PC-3 (cell line): ENCODE measurements at regions not wholly inside any gene's neighbourhood (a gene's known extent, or its start where the extent isn't known, plus 50 kb on each side); places are given as distances from the start of the nearest gene placed in this dataset.

Experiments
- ATAC-seq: fragments of 200-7000 bp; cut with Tn5 transposase; 2 replicates; pipeline ENCODE4 v1.9.1; 2020; ENCODE audit warnings: mild to moderate bottlenecking, moderate library complexity
- BruUV-seq: library from RNA; stranded (reverse); fragments of 400-500 nt; replicated peaks from 2 replicates; lab custom pipeline; 2021; lab: Mats Ljungman, UMichigan
- CTCF ChIA-PET: fragments of 300-600 bp; sonication (Branson Sonifier 250); formaldehyde crosslinking; loops from one replicate; lab custom pipeline; 2022; ENCODE audit warnings: antibody characterized with exemption; lab: Charles Lee
- POLR2A ChIA-PET: fragments of 300-600 bp; sonication (Branson Sonifier 250); formaldehyde crosslinking; loops from one replicate; lab custom pipeline; 2022; ENCODE audit warnings: antibody characterized with exemption; ENCODE audit not compliant: unreplicated experiment; lab: Charles Lee
- DNase-seq: peaks from one replicate; pipeline ENCODE4 v3.0.0-alpha.2; 2015
- H2AFZ ChIP-seq: fragments of 300-600 bp; sonication (generic); 2 replicates; pipeline ENCODE4 v1.6.0; 2016; ENCODE audit warnings: antibody characterized with exemption, low read length
- H3F3A ChIP-seq: fragments of 300-600 bp; sonication (generic); one replicate; pipeline ENCODE4 v1.6.0; 2017; ENCODE audit warnings: antibody characterized with exemption, low read length, control low read depth, mild to moderate bottlenecking; ENCODE audit not compliant: unreplicated experiment
- H3K27ac ChIP-seq: fragments of 300-600 bp; sonication (generic); 2 replicates; pipeline ENCODE4 v1.5.1; 2016; ENCODE audit warnings: mild to moderate bottlenecking, low read length
- H3K27me3 ChIP-seq: fragments of 300-600 bp; sonication (generic); 2 replicates; pipeline ENCODE4 v1.6.1; 2016; ENCODE audit warnings: low read length, mixed read lengths
- H3K36me3 ChIP-seq: fragments of 300-600 bp; sonication (generic); 2 replicates; pipeline ENCODE4 v1.6.1; 2016; ENCODE audit warnings: low read depth, mixed run types, low read length, mixed read lengths
- H3K4me1 ChIP-seq: fragments of 300-600 bp; sonication (generic); 2 replicates; pipeline ENCODE4 v1.5.1; 2016; ENCODE audit warnings: low read length; ENCODE audit not compliant: insufficient read depth
- H3K4me2 ChIP-seq: fragments of 300-600 bp; sonication (generic); 2 replicates; pipeline ENCODE4 v1.6.0; 2016; ENCODE audit warnings: low read length
- H3K4me3 ChIP-seq: fragments of 300-600 bp; sonication (generic); 2 replicates; pipeline ENCODE4 v1.5.1; 2016; ENCODE audit warnings: mild to moderate bottlenecking, low read length, mixed read lengths
- H3K79me2 ChIP-seq: fragments of 300-600 bp; sonication (generic); 2 replicates; pipeline ENCODE4 v1.6.1; 2017; ENCODE audit warnings: low read length, mixed read lengths
- H3K9ac ChIP-seq: fragments of 300-600 bp; sonication (generic); 2 replicates; pipeline ENCODE4 v1.6.0; 2016; ENCODE audit warnings: mild to moderate bottlenecking, low read length
- H3K9me2 ChIP-seq: fragments of 300-600 bp; sonication (generic); replicated peaks from 2 replicates; pipeline ENCODE4 v1.6.1; 2016; ENCODE audit warnings: mixed run types, low read length, mixed read lengths
- H3K9me3 ChIP-seq: fragments of 300-600 bp; sonication (generic); 2 replicates; pipeline ENCODE4 v1.6.1; 2016; ENCODE audit warnings: low read length, mixed read lengths
- H4K20me1 ChIP-seq: fragments of 300-600 bp; sonication (generic); 2 replicates; pipeline ENCODE4 v1.6.1; 2016; ENCODE audit warnings: low read length, mixed read lengths
- CTCF ChIP-seq: fragments of 300-600 bp; sonication (generic); conservative IDR thresholded peaks from 2 replicates; pipeline ENCODE4 v1.5.1; 2017; ENCODE audit warnings: antibody characterized with exemption, low read depth, mild to moderate bottlenecking, low read length
- EZH2 ChIP-seq: fragments of 300-600 bp; sonication (generic); IDR thresholded peaks from one replicate; pipeline ENCODE4 v1.6.1; 2017; ENCODE audit warnings: antibody characterized with exemption, mild to moderate bottlenecking, low read length; ENCODE audit not compliant: unreplicated experiment
- EZH2phosphoT487 ChIP-seq: fragments of 300-600 bp; sonication (generic); IDR thresholded peaks from 2 replicates; pipeline ENCODE4 v1.6.1; 2018; ENCODE audit warnings: mild to moderate bottlenecking, antibody characterized with exemption, low read length, borderline replicate concordance
- intact Hi-C: fragments of 100-400 bp; cut with micrococcal nuclease; formaldehyde crosslinking; loops from 2 replicates; pipeline ENCODE4 v1.9.0; 2023

GRCh38 chr15:35736150-35736549 is 190.2 kb upstream of the DPH6 start:
- ATAC-seq (peak; percentile 57), DNase-seq (peak; percentile 86)
- no peaks in the 10 kb centered on the region for H3K9me2 ChIP-seq
- intact Hi-C loops = no loop called here
- no peaks in the 10 kb centered on the region for H3K36me3 ChIP-seq
- no peak for TF ChIP-seq EZH2
- no peak for TF ChIP-seq EZH2phosphoT487
- TF ChIP-seq CTCF = no peak
- no peaks in the 10 kb centered on the region for H3K9me3 ChIP-seq
- 0 out of 2 replicates have a peak overlapping the region, but pooled peaks have one; percentile 1 for H3K4me2 ChIP-seq
- no peaks in the 10 kb centered on the region for H3F3A ChIP-seq
- peak overlapping the region; percentile 18; the same call in 1 of the 2 replicates for H3K27ac ChIP-seq
- no peak overlapping the region for H3K4me3 ChIP-seq
- H4K20me1 ChIP-seq = no peaks in the 10 kb centered on the region
- ChIA-PET POLR2A (no interaction called here), CTCF (no interaction called here)
- no peaks in the 10 kb centered on the region for H3K27me3 ChIP-seq
- peaks cover 34% of the 10 kb centered on the region for H3K4me1 ChIP-seq
- no peak overlapping the region for H3K9ac ChIP-seq
- no TSS peak for BruUV-seq
- H3K79me2 ChIP-seq = no peaks in the 10 kb centered on the region
- no peak overlapping the region for H2AFZ ChIP-seq

DNA sequence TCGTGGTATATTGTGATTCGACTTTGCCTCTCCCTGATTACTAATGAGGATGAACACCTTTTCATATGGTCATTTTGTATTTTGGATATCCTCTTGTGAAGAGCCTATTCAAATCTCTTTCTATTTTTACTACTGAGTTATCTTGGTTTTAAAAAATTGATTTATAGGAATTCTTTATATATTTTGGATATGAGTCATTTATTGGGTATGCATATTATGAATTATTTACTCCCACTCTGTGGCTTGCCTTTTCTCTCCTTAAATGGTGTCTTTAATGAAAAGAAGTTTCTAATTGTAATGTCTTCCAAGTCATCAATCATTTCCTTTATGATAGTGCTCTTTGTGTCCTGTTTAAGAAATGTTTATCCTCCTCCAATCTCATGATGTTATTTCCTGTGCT is 191.5 kb upstream of the DPH6 start:
- ATAC-seq (peak; percentile 37; the same call in 1 of the 2 replicates), DNase-seq (peak; percentile 63)
- H3K9ac ChIP-seq = no peak overlapping the region
- H3K4me2 ChIP-seq = peak overlapping the region; percentile 11; the same call in 1 of the 2 replicates
- no peaks in the 10 kb centered on the region for H3K9me2 ChIP-seq
- no peaks in the 10 kb centered on the region for H4K20me1 ChIP-seq
- no peaks in the 10 kb centered on the region for H3K9me3 ChIP-seq
- BruUV-seq = no TSS peak
- ChIA-PET CTCF (interaction anchor here (0.6 kb wide), 1 partner anchor 14 kb away, joined by 4 read pairs; no protein-coding TSS in a partner anchor), POLR2A (no interaction called here)
- no peaks in the 10 kb centered on the region for H3F3A ChIP-seq
- no peaks in the 10 kb centered on the region for H3K79me2 ChIP-seq
- TF ChIP-seq EZH2phosphoT487 = no peak
- TF ChIP-seq CTCF = no peak
- no peak for TF ChIP-seq EZH2
- H3K36me3 ChIP-seq = no peaks in the 10 kb centered on the region
- H3K4me1 ChIP-seq = peaks cover 34% of the 10 kb centered on the region
- intact Hi-C loops = no loop called here
- no peaks in the 10 kb centered on the region for H3K27me3 ChIP-seq
- H3K27ac ChIP-seq = peak overlapping the region; percentile 17
- no peak overlapping the region for H2AFZ ChIP-seq
- H3K4me3 ChIP-seq = no peak overlapping the region

DNA sequence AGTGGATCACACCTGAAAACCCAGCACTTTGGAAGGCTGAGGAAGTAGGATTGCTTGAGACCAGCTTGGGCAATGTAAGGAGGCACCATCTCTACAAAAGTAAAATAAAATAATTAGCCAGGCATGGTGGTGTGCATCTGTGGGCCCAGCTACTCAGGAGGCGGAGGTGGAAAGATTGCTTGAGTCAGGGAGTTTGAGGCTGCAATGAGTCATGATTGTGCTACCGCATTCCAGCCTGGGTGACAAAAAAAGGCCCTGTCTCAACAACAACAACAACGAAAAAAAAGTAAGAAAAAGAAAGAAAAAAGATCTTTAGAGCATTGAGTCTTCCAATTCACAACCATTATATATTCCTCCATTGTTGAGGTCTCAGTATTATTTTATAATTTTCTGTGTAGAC is 192.4 kb upstream of the DPH6 start:
- ChIA-PET POLR2A (interaction anchor here (0.6 kb wide), 1 partner anchor 26 kb away, joined by 4 read pairs; no protein-coding TSS in a partner anchor), CTCF (interaction anchor here (1.1 kb wide), 1 partner anchor 14 kb away, joined by 4 read pairs; no protein-coding TSS in a partner anchor)
- Histone ChIP-seq H3K79me2 (no peaks in the 10 kb centered on the region), H3F3A (no peaks in the 10 kb centered on the region), H3K4me3 (no peak overlapping the region), H3K4me1 (peaks cover 34% of the 10 kb centered on the region), H3K36me3 (no peaks in the 10 kb centered on the region), H3K9me3 (no peaks in the 10 kb centered on the region), H3K27ac (peak overlapping the region; percentile 4; the same call in 1 of the 2 replicates), H4K20me1 (no peaks in the 10 kb centered on the region), H3K9ac (no peak overlapping the region), H3K4me2 (peak overlapping the region; percentile 11; the same call in 1 of the 2 replicates), H3K9me2 (no peaks in the 10 kb centered on the region), H2AFZ (no peak overlapping the region), H3K27me3 (no peaks in the 10 kb centered on the region)
- intact Hi-C loops = no loop called here
- DNase-seq (peak; percentile 77), ATAC-seq (peak; percentile 55)
- no TSS peak for BruUV-seq
- TF ChIP-seq EZH2 (no peak), CTCF (no peak), EZH2phosphoT487 (no peak)
